IMR-90 (cell line): ENCODE measurements at regions not wholly inside any gene's neighbourhood (a gene's known extent, or its start where the extent isn't known, plus 50 kb on each side); places are given as distances from the start of the nearest gene placed in this dataset.

Experiments used
- ATAC-seq: fragments of 200-7000 bp; cut with Tn5 transposase; 2 replicates; pipeline ENCODE4 v1.9.1; 2020; ENCODE audit warnings: low read depth, mild to moderate bottlenecking, moderate library complexity
- BruUV-seq: library from RNA; stranded (reverse); fragments of 400-500 nt; replicated peaks from 2 replicates; lab custom pipeline; 2021; lab: Mats Ljungman, UMichigan
- CTCF ChIA-PET: fragments of 300-600 bp; formaldehyde crosslinking; extraction: SDS; loops from one replicate; lab custom pipeline; 2021; ENCODE audit warnings: antibody characterized with exemption; lab: Yijun Ruan, JAX
- POLR2A ChIA-PET: fragments of 300-600 bp; sonication (Branson Sonifier 250); formaldehyde crosslinking; loops from one replicate; lab custom pipeline; 2022; ENCODE audit warnings: antibody characterized with exemption; ENCODE audit not compliant: unreplicated experiment; lab: Charles Lee
- DNase-seq: peaks from one replicate; pipeline ENCODE4 v3.0.0; 2013
- H2AFZ ChIP-seq: replicated peaks from 2 replicates; pipeline ENCODE3; 2013; ENCODE audit warnings: low read length, mild to moderate bottlenecking; ENCODE audit not compliant: poor library complexity
- H2AK5ac ChIP-seq: 2 replicates; pipeline ENCODE4 v1.6.1; 2013; ENCODE audit warnings: low read depth, low read length, inconsistent platforms
- H2AK9ac ChIP-seq: replicated peaks from 2 replicates; pipeline ENCODE3; 2013; ENCODE audit warnings: mild to moderate bottlenecking, low read depth, low read length, moderate library complexity; ENCODE audit not compliant: poor library complexity
- H2BK120ac ChIP-seq: 2 replicates; pipeline ENCODE4 v1.6.1; 2013; ENCODE audit warnings: low read depth, low read length, inconsistent platforms
- H2BK15ac ChIP-seq: 3 replicates; pipeline ENCODE4 v1.6.1; 2013; ENCODE audit warnings: low read depth, low read length, inconsistent platforms
- H2BK20ac ChIP-seq: 2 replicates; pipeline ENCODE4 v1.6.1; 2013; ENCODE audit warnings: low read depth, mild to moderate bottlenecking, inconsistent platforms, low read length, moderate library complexity
- H2BK5ac ChIP-seq: 2 replicates; pipeline ENCODE4 v1.6.1; 2013; ENCODE audit warnings: mild to moderate bottlenecking, low read depth, low read length, inconsistent platforms; ENCODE audit not compliant: poor library complexity, severe bottlenecking
- H3K14ac ChIP-seq: replicated peaks from 2 replicates; pipeline ENCODE4 v1.6.1; 2013; ENCODE audit warnings: low read depth, low read length, inconsistent platforms
- H3K18ac ChIP-seq: 2 replicates; pipeline ENCODE4 v1.6.1; 2013; ENCODE audit warnings: low read depth, low read length, control low read depth
- H3K23ac ChIP-seq: 2 replicates; pipeline ENCODE4 v1.6.1; 2013; ENCODE audit warnings: low read depth, low read length, inconsistent platforms
- H3K27ac ChIP-seq: 2 replicates; pipeline ENCODE4 v1.5.1; 2013; ENCODE audit warnings: mild to moderate bottlenecking, control low read depth, low read length; ENCODE audit not compliant: insufficient read depth
- H3K27me3 ChIP-seq: 2 replicates; pipeline ENCODE4 v1.6.1; 2013; ENCODE audit warnings: low read length; ENCODE audit not compliant: control insufficient read depth, insufficient read depth
- H3K36me3 ChIP-seq: 2 replicates; pipeline ENCODE4 v1.6.1; 2013; ENCODE audit warnings: low read length, mixed read lengths; ENCODE audit not compliant: control insufficient read depth, insufficient read depth
- H3K4ac ChIP-seq: 2 replicates; pipeline ENCODE4 v1.6.1; 2013; ENCODE audit warnings: low read depth, low read length, inconsistent platforms
- H3K4me1 ChIP-seq: 2 replicates; pipeline ENCODE4 v1.6.1; 2013; ENCODE audit warnings: low read length, mixed read lengths; ENCODE audit not compliant: control insufficient read depth, insufficient read depth
- H3K4me2 ChIP-seq: 2 replicates; pipeline ENCODE4 v1.6.1; 2013; ENCODE audit warnings: low read depth, mild to moderate bottlenecking, control low read depth, low read length, moderate library complexity
- H3K4me3 ChIP-seq: 2 replicates; pipeline ENCODE4 v1.5.1; 2013; ENCODE audit warnings: low read depth, mild to moderate bottlenecking, control low read depth, low read length, moderate library complexity; ENCODE audit not compliant: insufficient read depth
- H3K56ac ChIP-seq: 2 replicates; pipeline ENCODE4 v1.6.1; 2013; ENCODE audit warnings: low read length, inconsistent platforms; ENCODE audit not compliant: insufficient read depth; ENCODE audit errors: extremely low read depth
- H3K79me1 ChIP-seq, 2 experiments: 2 replicates each; pipeline ENCODE4 v1.6.1; 2013; ENCODE audit warnings: low read length in 2 of 2, inconsistent platforms in 1 of 2, low read depth in 1 of 2
- H3K9ac ChIP-seq: 2 replicates; pipeline ENCODE4 v1.6.1; 2013; ENCODE audit warnings: low read depth, low read length, control low read depth
- H3K9me1 ChIP-seq: 2 replicates; pipeline ENCODE4 v1.6.1; 2013; ENCODE audit warnings: low read length, inconsistent platforms; ENCODE audit not compliant: insufficient read depth
- H3K9me3 ChIP-seq: 2 replicates; pipeline ENCODE4 v1.6.1; 2013; ENCODE audit warnings: low read length; ENCODE audit not compliant: control insufficient read depth, insufficient read depth
- H4K20me1 ChIP-seq: 2 replicates; pipeline ENCODE4 v1.6.1; 2013; ENCODE audit warnings: low read length, inconsistent platforms; ENCODE audit not compliant: insufficient read depth
- H4K5ac ChIP-seq: 2 replicates; pipeline ENCODE4 v1.6.1; 2013; ENCODE audit warnings: mild to moderate bottlenecking, low read depth, low read length, control low read depth
- H4K8ac ChIP-seq, 2 experiments: 2 replicates each; pipeline ENCODE4 v1.6.1; 2013; ENCODE audit warnings: low read depth in 2 of 2, low read length in 2 of 2, control low read depth in 1 of 2, inconsistent platforms in 1 of 2
- H4K91ac ChIP-seq: 2 replicates; pipeline ENCODE4 v1.6.1; 2013; ENCODE audit warnings: low read depth, low read length, inconsistent platforms; ENCODE audit not compliant: insufficient read depth
- CEBPB ChIP-seq: IDR thresholded peaks from 2 replicates; pipeline ENCODE4 v1.6.1; 2012; ENCODE audit warnings: low read depth, low read length, improper control_type of control experiment
- CHD1 ChIP-seq: IDR thresholded peaks from 2 replicates; pipeline ENCODE4 v1.6.1; 2012; ENCODE audit warnings: low read depth, low read length, improper control_type of control experiment
- MAFK ChIP-seq: IDR thresholded peaks from 2 replicates; pipeline ENCODE4 v1.6.1; 2012; ENCODE audit warnings: low read depth, low read length, improper control_type of control experiment
- MAZ ChIP-seq: IDR thresholded peaks from 2 replicates; pipeline ENCODE4 v1.6.1; 2012; ENCODE audit warnings: low read depth, mild to moderate bottlenecking, low read length, improper control_type of control experiment, moderate library complexity, borderline replicate concordance
- MXI1 ChIP-seq: IDR thresholded peaks from 2 replicates; pipeline ENCODE4 v1.6.1; 2012; ENCODE audit warnings: low read depth, mild to moderate bottlenecking, low read length, moderate library complexity, borderline replicate concordance
- NFE2L2 ChIP-seq: fragments of 150-350 bp; IDR thresholded peaks from 2 replicates; pipeline ENCODE4 v1.6.1; 2016; ENCODE audit warnings: low read depth, mild to moderate bottlenecking, low read length
- POLR2A ChIP-seq: IDR thresholded peaks from 2 replicates; pipeline ENCODE4 v1.6.1; 2012; ENCODE audit warnings: mild to moderate bottlenecking, low read depth, low read length
- RCOR1 ChIP-seq: IDR thresholded peaks from 2 replicates; pipeline ENCODE4 v1.6.1; 2012; ENCODE audit warnings: mild to moderate bottlenecking, low read length, improper control_type of control experiment; ENCODE audit not compliant: insufficient replicate concordance
- SMC3 ChIP-seq: fragments of 150-350 bp; IDR thresholded peaks from 2 replicates; pipeline ENCODE4 v1.6.1; 2016; ENCODE audit warnings: low read depth, mild to moderate bottlenecking, antibody characterized with exemption, low read length, moderate library complexity
- WGBS, 2 experiments: methylation state at CpG; one replicate each; pipeline versions ENCODE4 v1.1.5 to v1.1.7; 2013; ENCODE audit warnings: missing lambda C conversion rate in 2 of 2; ENCODE audit not compliant: insufficient read length in 1 of 2; ENCODE audit errors: extremely low coverage in 2 of 2; 5-methylcytosine and 5-hydroxymethylcytosine counted together
- dilution Hi-C: fragments of 300-500 bp; cut with HindIII; formaldehyde crosslinking; loops from one replicate; pipeline ENCODE4 v1.14.3; 2018; ENCODE audit warnings: low sequenced_read_pairs; ENCODE audit not compliant: unreplicated experiment
- in situ Hi-C: fragments of 300-500 bp; cut with MboI; formaldehyde crosslinking; loops from 3 replicates; pipeline ENCODE4 v1.14.3; 2019; ENCODE audit warnings: low sequenced_read_pairs, inconsistent platforms, mixed read lengths
- intact Hi-C: fragments of 100-400 bp; cut with micrococcal nuclease; formaldehyde crosslinking; loops from 2 replicates; pipeline ENCODE4 v1.10.0; 2022
- TF ChIP-seq, protein P1 (sequence below): fragments of 150-350 bp; IDR thresholded peaks from 2 replicates; pipeline ENCODE4 v1.6.1; 2016; ENCODE audit warnings: low read depth, mild to moderate bottlenecking, low read length, moderate library complexity, borderline replicate concordance
- TF ChIP-seq, protein P2 (sequence below): fragments of 150-350 bp; IDR thresholded peaks from 2 replicates; pipeline ENCODE4 v1.6.1; 2017; ENCODE audit warnings: mild to moderate bottlenecking, antibody characterized with exemption, low read length, low read depth

DNA sequence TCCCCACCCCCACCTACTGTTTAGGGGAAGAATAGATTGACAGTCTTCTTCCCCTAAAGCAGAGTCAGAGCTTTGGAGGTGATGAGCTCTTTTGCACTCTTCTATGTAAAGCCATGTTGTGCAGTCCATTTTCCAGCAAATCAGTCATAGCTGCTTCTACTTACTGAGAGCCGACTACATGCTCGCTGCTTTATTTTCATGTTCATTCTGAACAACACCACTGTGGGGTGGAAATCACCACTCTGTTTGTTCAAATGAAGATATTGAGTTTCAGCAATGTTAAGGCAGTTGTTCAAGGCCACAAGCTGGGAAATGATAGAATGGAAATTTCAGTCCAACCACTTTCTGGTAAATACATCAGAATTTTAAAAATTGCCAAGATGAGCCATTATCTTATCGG is 88.3 kb downstream of the INSIG2 start:
- no peak overlapping the region for H2AK9ac ChIP-seq
- no peak overlapping the region for H4K5ac ChIP-seq
- no peak overlapping the region for H3K27ac ChIP-seq
- no peaks in the 10 kb centered on the region for H3K9me1 ChIP-seq
- in situ Hi-C loops (no loop called here), intact Hi-C loops (no loop called here), dilution Hi-C loops (no loop called here)
- no peaks in the 10 kb centered on the region for H3K36me3 ChIP-seq
- no peaks in the 10 kb centered on the region for H3K9me3 ChIP-seq
- H3K56ac ChIP-seq = no peak overlapping the region
- H4K8ac ChIP-seq = no peak overlapping the region
- H2BK5ac ChIP-seq = no peak overlapping the region
- ChIA-PET CTCF (no interaction called here), POLR2A (no interaction called here)
- no peaks in the 10 kb centered on the region for H4K20me1 ChIP-seq
- no peak overlapping the region for H2AFZ ChIP-seq
- H2BK15ac ChIP-seq = no peak overlapping the region
- DNase-seq (no peak), ATAC-seq (no peak)
- H3K27me3 ChIP-seq = peaks cover 4% of the 10 kb centered on the region; the same call in 1 of the 2 replicates
- H2BK120ac ChIP-seq = no peak overlapping the region
- H3K18ac ChIP-seq = no peak overlapping the region
- no peak overlapping the region for H3K14ac ChIP-seq
- no peak overlapping the region for H2BK20ac ChIP-seq
- WGBS, 2 experiments = 83% methylated on average over 1 of the region's 3 CpGs; no CpG with 5 or more reads in 1 of the 2 experiments
- H3K4me3 ChIP-seq = no peak overlapping the region
- H3K79me1 ChIP-seq = no peaks in the 10 kb centered on the region
- no peaks in the 10 kb centered on the region for H3K4me1 ChIP-seq
- H2AK5ac ChIP-seq = no peak overlapping the region
- H4K91ac ChIP-seq = no peak overlapping the region
- no peak overlapping the region for H3K23ac ChIP-seq
- no TSS peak for BruUV-seq
- no peak overlapping the region for H3K9ac ChIP-seq
- TF ChIP-seq RCOR1 (no peak), SMC3 (no peak), CHD1 (no peak), POLR2A (no peak), MAZ (no peak), MAFK (no peak), NFE2L2 (no peak), MXI1 (no peak), CEBPB (no peak)
- TF ChIP-seq, protein P1, sequence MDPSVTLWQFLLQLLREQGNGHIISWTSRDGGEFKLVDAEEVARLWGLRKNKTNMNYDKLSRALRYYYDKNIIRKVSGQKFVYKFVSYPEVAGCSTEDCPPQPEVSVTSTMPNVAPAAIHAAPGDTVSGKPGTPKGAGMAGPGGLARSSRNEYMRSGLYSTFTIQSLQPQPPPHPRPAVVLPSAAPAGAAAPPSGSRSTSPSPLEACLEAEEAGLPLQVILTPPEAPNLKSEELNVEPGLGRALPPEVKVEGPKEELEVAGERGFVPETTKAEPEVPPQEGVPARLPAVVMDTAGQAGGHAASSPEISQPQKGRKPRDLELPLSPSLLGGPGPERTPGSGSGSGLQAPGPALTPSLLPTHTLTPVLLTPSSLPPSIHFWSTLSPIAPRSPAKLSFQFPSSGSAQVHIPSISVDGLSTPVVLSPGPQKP = no peak
- TF ChIP-seq, protein P2, sequence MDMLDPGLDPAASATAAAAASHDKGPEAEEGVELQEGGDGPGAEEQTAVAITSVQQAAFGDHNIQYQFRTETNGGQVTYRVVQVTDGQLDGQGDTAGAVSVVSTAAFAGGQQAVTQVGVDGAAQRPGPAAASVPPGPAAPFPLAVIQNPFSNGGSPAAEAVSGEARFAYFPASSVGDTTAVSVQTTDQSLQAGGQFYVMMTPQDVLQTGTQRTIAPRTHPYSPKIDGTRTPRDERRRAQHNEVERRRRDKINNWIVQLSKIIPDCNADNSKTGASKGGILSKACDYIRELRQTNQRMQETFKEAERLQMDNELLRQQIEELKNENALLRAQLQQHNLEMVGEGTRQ = no peak
- no peak overlapping the region for H3K4ac ChIP-seq
- H3K4me2 ChIP-seq = no peak overlapping the region
